NOMO-1 treated with DMSO at 0.1 percent for 48 hours (cell line): ENCODE measurements at regions not wholly inside any gene's neighbourhood (a gene's known extent, or its start where the extent isn't known, plus 50 kb on each side); places are given as distances from the start of the nearest gene placed in this dataset.
"Not testable (repeated sequence)": the region's sequence is repeated elsewhere in the genome, so short reads cannot be mapped to it uniquely, and the experiment has no call there.

Experiments used
- DNase-seq: peaks from one replicate; lab custom pipeline; 2025; ENCODE audit not compliant: unreplicated experiment; lab: John Stamatoyannopoulos, UW

GRCh38 chr6:145077382-145077781, 657.9 kb downstream of the EPM2A start:
- DNase-seq = no peak

GRCh38 chr6:145080651-145081050, 654.7 kb downstream of the EPM2A start:
- DNase-seq = no peak

- DNase-seq = no peak
Observed at GRCh38 chr6:145081677-145082076, 653.6 kb downstream of the EPM2A start.

GRCh38 chr6:145082359-145082758, 653.0 kb downstream of the EPM2A start:
- DNase-seq = no peak

- no peak for DNase-seq
Observed at GRCh38 chr6:145086197-145086596, 649.1 kb downstream of the EPM2A start.

- no peak for DNase-seq
Observed at GRCh38 chr6:145087034-145087433, 648.3 kb downstream of the EPM2A start.

GRCh38 chr6:145090801-145091585, 644.3 kb downstream of the EPM2A start:
- no peak for DNase-seq

- DNase-seq = no peak
Observed at GRCh38 chr6:145091586-145092142, 643.7 kb downstream of the EPM2A start.

- no peak for DNase-seq
Observed at GRCh38 chr6:145092554-145092953, 642.8 kb downstream of the EPM2A start.

- DNase-seq = no peak
Observed at GRCh38 chr6:145093226-145093625, 642.1 kb downstream of the EPM2A start.

- DNase-seq = no peak
Observed at GRCh38 chr6:145096846-145097245, 638.5 kb downstream of the EPM2A start.

GRCh38 chr6:145098127-145098526, 637.2 kb downstream of the EPM2A start:
- DNase-seq = not testable (repeated sequence)

GRCh38 chr6:145099713-145100112, 635.6 kb downstream of the EPM2A start:
- no peak for DNase-seq

- no peak for DNase-seq
Observed at GRCh38 chr6:145110109-145110508, 625.2 kb downstream of the EPM2A start.

- not testable (repeated sequence) for DNase-seq
Observed at GRCh38 chr6:145111407-145111806, 623.9 kb downstream of the EPM2A start.

GRCh38 chr6:145112711-145113148, 622.6 kb downstream of the EPM2A start:
- no peak for DNase-seq

GRCh38 chr6:145115638-145116037, 619.7 kb downstream of the EPM2A start:
- DNase-seq = no peak

- no peak for DNase-seq
Observed at GRCh38 chr6:145116591-145117178, 618.6 kb downstream of the EPM2A start.

- no peak for DNase-seq
Observed at GRCh38 chr6:145118224-145118623, 617.1 kb downstream of the EPM2A start.

- DNase-seq = no peak
Observed at GRCh38 chr6:145119081-145119480, 616.2 kb downstream of the EPM2A start.

- DNase-seq = no peak
Observed at GRCh38 chr6:145132709-145133108, 602.6 kb downstream of the EPM2A start.

GRCh38 chr6:145135702-145136101, 599.6 kb downstream of the EPM2A start:
- DNase-seq = no peak
